Gastrocnemius medialis (tissue), 4 donors: ENCODE measurements at regions not wholly inside any gene's neighbourhood (a gene's known extent, or its start where the extent isn't known, plus 50 kb on each side); places are given as distances from the start of the nearest gene placed in this dataset.

ENCODE experiments used
- ATAC-seq, 2 donors: fragments of 150-250 bp; one replicate each; pipeline ENCODE4 v1.9.1; 2016
- DNase-seq, 2 donors: peaks; one replicate each; pipeline ENCODE4 v3.0.0-alpha.2; 2019
- H3K27ac ChIP-seq, 4 donors: fragments of 200-600 bp; sonication (generic); 1 replicate in 1 of 4; 2 replicates in 3 of 4; pipeline ENCODE4 v1.5.1; 2016 to 2018; ENCODE audit warnings: mild to moderate bottlenecking in 2 of 4, moderate library complexity in 1 of 4
- H3K27me3 ChIP-seq, 3 donors: fragments of 200-600 bp; sonication (generic) in 2 of 3; 1 replicate in 1 of 3; 2 replicates in 2 of 3; pipeline versions ENCODE4 v1.5.1 to v1.6.0; 2016 to 2019; ENCODE audit warnings: mild to moderate bottlenecking in 1 of 3, moderate library complexity in 1 of 3
- H3K36me3 ChIP-seq, 2 donors: fragments of 200-600 bp; sonication (generic) in 1 of 2; one replicate each; pipeline ENCODE4 v1.5.1; 2017 to 2018
- H3K4me1 ChIP-seq, 2 donors: fragments of 200-600 bp; sonication (generic) in 1 of 2; one replicate each; pipeline ENCODE4 v1.5.1; 2016 to 2017; ENCODE audit warnings: mild to moderate bottlenecking in 2 of 2
- H3K4me3 ChIP-seq, 4 donors: fragments of 200-600 bp; sonication (generic) in 3 of 4; 1 replicate in 1 of 4; 2 replicates in 3 of 4; pipeline ENCODE4 v1.5.1; 2016 to 2019; ENCODE audit warnings: mild to moderate bottlenecking in 2 of 4
- H3K9me3 ChIP-seq, 3 donors: fragments of 200-600 bp; sonication (generic) in 2 of 3; 1 replicate in 1 of 3; 2 replicates in 2 of 3; pipeline ENCODE4 v1.5.1; 2016 to 2019
- CTCF ChIP-seq, 5 experiments: fragments of 450-650 bp in 3 of 5; fragments of 200-600 bp in 2 of 5; sonication (generic) in 2 of 5; IDR thresholded peaks in 4 of 5; conservative IDR thresholded peaks in 1 of 5; 1 replicate in 4 of 5; 2 replicates in 1 of 5; pipeline ENCODE4 v1.5.1; 2016 to 2019; ENCODE audit warnings: antibody characterized with exemption in 5 of 5, mild to moderate bottlenecking in 3 of 5, moderate library complexity in 3 of 5
- POLR2A ChIP-seq, 2 donors: fragments of 450-650 bp; IDR thresholded peaks; one replicate each; pipeline ENCODE4 v1.6.1; 2017; ENCODE audit warnings: antibody characterized with exemption in 2 of 2, mild to moderate bottlenecking in 2 of 2, moderate library complexity in 2 of 2
- in situ Hi-C, 4 donors: fragments of 200-750 bp; cut with MboI; loops; one replicate each; pipeline versions ENCODE4 v1.15.0 to v1.8.0; 2017; ENCODE audit warnings: low sequenced_read_pairs in 4 of 4
- intact Hi-C: fragments of 100-400 bp; cut with DNase I; formaldehyde crosslinking; loops from one replicate; pipeline ENCODE4 v1.15.1; 2023; ENCODE audit warnings: low total_unique reads

- DNase-seq: no peak
- Histone ChIP-seq H3K36me3 (no peaks in the 10 kb centered on the region), H3K27ac (no peak overlapping the region), H3K4me3 (no peak overlapping the region), H3K4me1 (no peaks in the 10 kb centered on the region), H3K27me3 (peaks cover 12 to 19% (median 14%) of the 10 kb centered on the region in 3 donors), H3K9me3 (no peaks in the 10 kb centered on the region)
- intact Hi-C loops: loop anchor here (10.0 kb wide), 1 partner anchor 130 kb away; no protein-coding TSS in a partner anchor
- ATAC-seq: no peak
- no peak for TF ChIP-seq POLR2A (IDR thresholded peaks at IDR 0.05)
- TF ChIP-seq CTCF (IDR thresholded peaks at IDR 0.05 in 4 of 5, conservative IDR thresholded peaks at IDR 0.05 in 1 of 5): no peak
- in situ Hi-C loops: loop anchor here in 1 of 4 donors (5.0 kb wide), 1 partner anchor 377 kb away; no protein-coding TSS in a partner anchor
These were observed 210.6 kb downstream of the TFCP2L1 start for GRCh38 chr2:121074293-121074932.

- intact Hi-C loops (loop anchor here (10.0 kb wide), 1 partner anchor 130 kb away; no protein-coding TSS in a partner anchor), in situ Hi-C loops (loop anchor here in 3 of 4 donors (5.0 to 25.0 kb wide), 4 partner anchors 287 to 738 kb away; partner anchors contain the start of gene INHBB (in 1 of the 3))
- no peak for TF ChIP-seq CTCF (IDR thresholded peaks at IDR 0.05 in 4 of 5, conservative IDR thresholded peaks at IDR 0.05 in 1 of 5)
- TF ChIP-seq POLR2A (IDR thresholded peaks at IDR 0.05): peak; percentile 64 to 84
- peaks cover 12 to 19% (median 14%) of the 10 kb centered on the region in 3 donors for H3K27me3 ChIP-seq
- H3K4me1 ChIP-seq: no peaks in the 10 kb centered on the region
- DNase-seq (peak; percentile 35 to 48), ATAC-seq (peak; percentile 53 to 78)
- no peaks in the 10 kb centered on the region for H3K9me3 ChIP-seq
- peak overlapping the region in 1 of 4 donors; percentile 22 for H3K4me3 ChIP-seq
- no peaks in the 10 kb centered on the region for H3K36me3 ChIP-seq
- H3K27ac ChIP-seq: peak overlapping the region in 1 of 4 donors; percentile 8
These were observed 209.9 kb downstream of the TFCP2L1 start for GRCh38 chr2:121075006-121075551.

GRCh38 chr2:121075641-121076497, 209.1 kb downstream of the TFCP2L1 start:
- no peak for TF ChIP-seq CTCF (IDR thresholded peaks at IDR 0.05 in 4 of 5, conservative IDR thresholded peaks at IDR 0.05 in 1 of 5)
- TF ChIP-seq POLR2A (IDR thresholded peaks at IDR 0.05): no peak
- in situ Hi-C loops: loop anchor here in 3 of 4 donors (5.0 to 25.0 kb wide), 4 partner anchors 286 to 739 kb away; partner anchors contain the start of gene INHBB (in 1 of the 3)
- H3K4me3 ChIP-seq: peak overlapping the region in 1 of 4 donors; percentile 22

GRCh38 chr2:121076498-121076820, 208.5 kb downstream of the TFCP2L1 start:
- Histone ChIP-seq H3K27me3 (peaks cover 12 to 19% (median 14%) of the 10 kb centered on the region in 3 donors), H3K27ac (no peak overlapping the region), H3K36me3 (no peaks in the 10 kb centered on the region), H3K9me3 (no peaks in the 10 kb centered on the region), H3K4me1 (no peaks in the 10 kb centered on the region), H3K4me3 (no peak overlapping the region)
- TF ChIP-seq POLR2A (IDR thresholded peaks at IDR 0.05) (no peak), CTCF (IDR thresholded peaks at IDR 0.05 in 4 of 5, conservative IDR thresholded peaks at IDR 0.05 in 1 of 5) (no peak)
- in situ Hi-C loops: loop anchor here in 3 of 4 donors (5.0 to 25.0 kb wide), 4 partner anchors 286 to 739 kb away; partner anchors contain the start of gene INHBB (in 1 of the 3)
- intact Hi-C loops: loop anchor here (10.0 kb wide), 1 partner anchor 132 kb away; no protein-coding TSS in a partner anchor
- DNase-seq: no peak
- ATAC-seq: no peak

More at GRCh38 chr2:121075641-121076497, 209.1 kb downstream of the TFCP2L1 start:
- intact Hi-C loops: loop anchor here (10.0 kb wide), 1 partner anchor 131 kb away; no protein-coding TSS in a partner anchor
- H3K4me1 ChIP-seq: no peaks in the 10 kb centered on the region
- H3K36me3 ChIP-seq: no peaks in the 10 kb centered on the region
- H3K27ac ChIP-seq: peak overlapping the region in 1 of 4 donors; percentile 8
- H3K27me3 ChIP-seq: peaks cover 12 to 19% (median 14%) of the 10 kb centered on the region in 3 donors
- no peak for ATAC-seq
- no peaks in the 10 kb centered on the region for H3K9me3 ChIP-seq
- no peak for DNase-seq
